Thymus (tissue), 11 donors: ENCODE measurements at regions not wholly inside any gene's neighbourhood (a gene's known extent, or its start where the extent isn't known, plus 50 kb on each side); places are given as distances from the start of the nearest gene placed in this dataset.

ENCODE experiments used
- DNase-seq, 9 donors: peaks; one replicate each; pipeline ENCODE4 v3.0.0-alpha.2; 2013; ENCODE audit warnings: low spot score in 9 of 9, low read depth in 6 of 9, missing footprints in 1 of 9
- H3K27ac ChIP-seq, 2 donors: one replicate each; pipeline ENCODE4 v1.5.1; 2013; ENCODE audit warnings: control low read depth in 1 of 2, low read depth in 1 of 2, low read length in 1 of 2, mild to moderate bottlenecking in 1 of 2, moderate library complexity in 1 of 2
- H3K27me3 ChIP-seq, 2 donors: one replicate each; pipeline ENCODE4 v1.5.1; 2013; ENCODE audit warnings: low read length in 1 of 2; ENCODE audit not compliant: control insufficient read depth in 2 of 2, insufficient read depth in 1 of 2
- H3K36me3 ChIP-seq, 2 donors: one replicate each; pipeline ENCODE4 v1.5.1; 2013; ENCODE audit warnings: low read length in 1 of 2, mild to moderate bottlenecking in 1 of 2, moderate library complexity in 1 of 2; ENCODE audit not compliant: control insufficient read depth in 2 of 2, insufficient read depth in 2 of 2
- H3K4me1 ChIP-seq, 2 donors: one replicate each; pipeline ENCODE4 v1.5.1; 2013; ENCODE audit warnings: low read length in 2 of 2; ENCODE audit not compliant: control insufficient read depth in 2 of 2, insufficient read depth in 2 of 2
- H3K4me3 ChIP-seq, 2 donors: one replicate each; pipeline ENCODE4 v1.5.1; 2013; ENCODE audit warnings: low read length in 2 of 2, control low read depth in 1 of 2, mild to moderate bottlenecking in 1 of 2
- H3K9me3 ChIP-seq, 2 donors: one replicate each; pipeline ENCODE4 v1.5.1; 2013; ENCODE audit warnings: low read length in 1 of 2, mild to moderate bottlenecking in 1 of 2; ENCODE audit not compliant: control insufficient read depth in 2 of 2, insufficient read depth in 1 of 2
- WGBS: extraction: QIAGEN DNeasy Blood & Tissue Kit; methylation state at CpG from one replicate; pipeline ENCODE4 v1.1.7; 2013; 5-methylcytosine and 5-hydroxymethylcytosine counted together
- donor health status: healthy.

GRCh38 chr19:32022044-32022640 lies 323.3 kb upstream of the ZNF507 start:
- DNase-seq = no peak
- H3K27ac ChIP-seq = no peak overlapping the region
- 79% methylated on average over 9 of the region's 9 CpGs for WGBS
- H3K4me3 ChIP-seq = no peak overlapping the region
- no peaks in the 10 kb centered on the region for H3K4me1 ChIP-seq
- H3K9me3 ChIP-seq = peaks cover 0 to 6% of the 10 kb centered on the region in 2 donors
- no peaks in the 10 kb centered on the region for H3K36me3 ChIP-seq
- H3K27me3 ChIP-seq = no peaks in the 10 kb centered on the region

- no peak for DNase-seq
- H3K4me1 ChIP-seq = no peaks in the 10 kb centered on the region
- no peak overlapping the region for H3K27ac ChIP-seq
- 70% methylated on average over 29 of the region's 29 CpGs for WGBS
- no peaks in the 10 kb centered on the region for H3K27me3 ChIP-seq
- H3K4me3 ChIP-seq = no peak overlapping the region
- no peaks in the 10 kb centered on the region for H3K36me3 ChIP-seq
- H3K9me3 ChIP-seq = peaks cover 0 to 6% of the 10 kb centered on the region in 2 donors
Observed at GRCh38 chr19:32022731-32023563, 322.5 kb upstream of the ZNF507 start.

DNA sequence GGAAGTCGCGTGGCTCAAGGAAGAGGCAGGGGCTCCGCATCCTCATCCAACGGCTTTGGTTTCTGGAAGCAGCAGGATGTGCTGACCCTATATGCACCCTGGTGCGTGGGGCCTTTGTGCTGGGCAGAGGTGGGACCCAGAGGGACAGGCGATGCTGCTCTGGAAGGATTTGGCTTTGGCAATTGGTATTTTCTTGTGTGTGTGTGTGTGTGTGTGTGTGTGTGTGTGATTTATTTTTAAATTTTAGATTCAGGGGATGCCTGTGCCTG lies 321.9 kb upstream of the ZNF507 start:
- Histone ChIP-seq H3K27me3 (no peaks in the 10 kb centered on the region), H3K4me3 (no peak overlapping the region), H3K9me3 (peaks cover 0 to 6% of the 10 kb centered on the region in 2 donors), H3K36me3 (no peaks in the 10 kb centered on the region), H3K4me1 (no peaks in the 10 kb centered on the region), H3K27ac (no peak overlapping the region)
- 58% methylated on average over 6 of the region's 6 CpGs for WGBS
- no peak for DNase-seq

DNA sequence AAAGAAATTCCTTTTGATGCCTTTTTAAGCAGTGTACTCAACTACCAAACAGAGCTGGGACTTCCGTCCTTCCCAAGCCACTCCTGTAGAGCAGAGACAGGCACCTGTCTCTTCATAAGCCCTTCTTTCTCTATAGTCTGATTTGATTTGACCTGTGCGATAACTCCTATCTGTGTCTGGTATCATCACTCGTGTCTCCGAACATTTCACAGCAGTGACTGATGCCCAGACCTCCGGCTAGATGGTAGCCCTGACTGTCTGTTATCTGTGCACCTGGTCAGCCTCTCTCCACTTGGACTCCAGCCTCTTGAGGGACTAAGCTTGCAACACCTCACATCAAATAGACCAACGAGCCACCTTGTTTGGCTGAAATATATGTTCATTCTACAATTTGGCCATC lies 316.2 kb upstream of the ZNF507 start:
- Histone ChIP-seq H3K9me3 (peaks cover 0 to 3% of the 10 kb centered on the region in 2 donors), H3K4me3 (no peak overlapping the region), H3K36me3 (no peaks in the 10 kb centered on the region), H3K4me1 (no peaks in the 10 kb centered on the region), H3K27ac (no peak overlapping the region), H3K27me3 (no peaks in the 10 kb centered on the region)
- WGBS = 95% methylated on average over 6 of the region's 6 CpGs
- DNase-seq = no peak

GRCh38 chr19:32032561-32032960 lies 312.8 kb upstream of the ZNF507 start:
- no peak overlapping the region for H3K27ac ChIP-seq
- WGBS = 40% methylated on average over 4 of the region's 4 CpGs

DNA sequence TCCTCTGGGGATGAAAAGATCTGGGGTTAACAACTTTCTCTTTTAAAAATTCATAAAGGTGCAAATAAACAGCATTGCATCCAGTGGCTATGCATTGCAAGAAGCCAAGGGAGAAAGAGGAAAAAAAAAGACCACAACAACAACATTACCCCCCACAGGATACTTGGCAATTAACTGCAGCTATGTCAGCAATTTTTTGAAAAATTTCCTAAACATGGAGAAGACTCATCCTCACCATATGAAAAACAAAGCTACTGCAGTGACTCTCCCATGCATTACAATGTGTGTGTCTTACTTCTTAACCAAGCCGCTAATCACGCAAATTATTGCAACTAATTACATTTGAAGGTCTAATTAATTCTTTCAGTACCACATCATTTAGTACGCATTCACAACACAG lies 309.8 kb upstream of the ZNF507 start:
- Histone ChIP-seq H3K4me1 (no peaks in the 10 kb centered on the region), H3K4me3 (no peak overlapping the region), H3K27ac (no peak overlapping the region), H3K9me3 (no peaks in the 10 kb centered on the region), H3K36me3 (no peaks in the 10 kb centered on the region), H3K27me3 (peaks cover 0 to 4% of the 10 kb centered on the region in 2 donors)
- WGBS = 96% methylated on average over 3 of the region's 3 CpGs
- DNase-seq = no peak

More at GRCh38 chr19:32032561-32032960, 312.8 kb upstream of the ZNF507 start:
- no peak overlapping the region for H3K4me3 ChIP-seq
- H3K9me3 ChIP-seq = no peaks in the 10 kb centered on the region
- DNase-seq = no peak
- H3K36me3 ChIP-seq = no peaks in the 10 kb centered on the region
- H3K27me3 ChIP-seq = no peaks in the 10 kb centered on the region
- no peaks in the 10 kb centered on the region for H3K4me1 ChIP-seq

DNA sequence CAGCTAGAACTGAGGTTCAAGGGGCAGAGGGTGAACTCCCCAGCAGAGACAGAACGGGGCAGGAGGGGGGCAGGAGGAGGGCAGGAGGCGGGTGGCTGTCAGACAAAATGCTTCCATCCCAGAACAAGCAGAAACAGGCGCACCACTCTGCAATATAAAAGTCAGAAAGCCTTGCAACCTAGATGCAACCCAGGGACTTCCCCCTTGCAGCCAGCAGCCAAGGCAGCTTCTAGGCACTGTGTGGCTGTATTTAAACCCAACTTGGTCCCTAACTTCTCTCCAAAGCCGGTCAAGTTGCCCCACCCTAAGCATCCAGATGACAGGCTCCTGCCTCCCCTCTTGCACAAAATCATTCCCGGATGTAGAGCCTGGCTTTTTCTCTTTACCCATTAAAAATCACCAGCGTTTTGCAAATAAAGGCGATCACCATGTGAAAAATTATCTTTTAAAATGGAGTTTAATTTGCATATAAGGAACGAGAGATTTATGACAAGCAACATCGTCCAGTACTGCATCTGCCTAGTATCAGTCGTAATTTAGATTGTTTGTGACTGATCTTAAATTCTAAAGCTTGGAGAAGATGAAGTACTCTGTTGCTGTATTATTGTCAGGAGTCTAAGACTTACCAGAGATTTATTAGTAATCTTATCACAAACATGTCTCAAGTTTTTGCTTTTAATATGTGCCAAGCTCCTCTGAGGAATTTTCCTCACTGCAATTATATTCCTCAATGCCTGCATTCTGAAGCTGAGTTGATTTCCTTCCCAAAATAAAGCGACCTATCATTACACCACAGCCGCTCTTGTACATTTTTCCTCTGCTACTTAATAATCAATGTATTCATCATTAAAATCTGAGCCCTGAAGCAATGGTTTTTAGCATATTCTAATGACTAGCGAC lies 307.1 kb upstream of the ZNF507 start:
- Histone ChIP-seq H3K4me3 (no peak overlapping the region), H3K27me3 (peaks cover 3 to 13% of the 10 kb centered on the region in 2 donors), H3K36me3 (no peaks in the 10 kb centered on the region), H3K4me1 (no peaks in the 10 kb centered on the region), H3K9me3 (no peaks in the 10 kb centered on the region), H3K27ac (no peak overlapping the region)
- no peak for DNase-seq
- 87% methylated on average over 13 of the region's 13 CpGs for WGBS

DNA sequence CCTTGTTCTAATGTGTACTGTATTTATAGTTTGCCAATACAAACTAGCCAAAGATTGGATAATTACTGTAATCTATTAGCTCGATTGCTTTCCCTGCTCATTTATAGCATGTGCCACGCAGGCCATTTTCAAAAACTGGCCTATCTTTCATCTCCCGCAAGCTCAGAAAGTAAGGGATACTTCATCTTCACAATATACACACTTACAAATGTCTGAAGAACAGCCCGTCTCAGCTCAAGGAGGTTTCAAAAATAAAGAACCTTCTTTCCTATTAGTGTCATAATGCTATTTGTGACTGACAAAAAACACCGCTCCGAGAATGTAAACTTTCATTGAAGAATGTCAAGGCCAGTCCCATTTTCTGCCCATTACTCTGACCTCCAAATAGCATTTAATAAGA lies 306.4 kb upstream of the ZNF507 start:
- no peak for DNase-seq
- Histone ChIP-seq H3K9me3 (no peaks in the 10 kb centered on the region), H3K4me3 (no peak overlapping the region), H3K27me3 (peaks cover 3 to 13% of the 10 kb centered on the region in 2 donors), H3K27ac (no peak overlapping the region), H3K4me1 (no peaks in the 10 kb centered on the region), H3K36me3 (no peaks in the 10 kb centered on the region)
- WGBS = 78% methylated on average over 6 of the region's 6 CpGs

DNA sequence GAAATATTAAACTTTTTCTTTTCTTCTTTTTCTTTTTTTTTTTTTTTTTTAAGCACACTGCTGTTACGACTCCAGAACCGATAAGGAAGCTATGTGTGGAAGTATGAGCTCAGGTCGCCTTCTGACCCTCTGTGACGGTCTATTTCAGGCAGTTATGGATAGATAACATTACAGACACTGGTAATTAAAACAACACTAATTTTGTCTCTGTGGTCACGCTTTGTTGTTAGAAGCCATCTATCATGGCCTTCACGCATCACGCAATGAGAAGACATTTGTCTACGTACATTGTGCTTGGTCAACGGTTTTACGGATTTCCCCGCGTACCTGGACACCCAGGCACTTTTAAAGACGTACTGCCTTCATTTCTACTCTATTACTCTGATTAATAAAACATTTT lies 306.0 kb upstream of the ZNF507 start:
- H3K27me3 ChIP-seq = peaks cover 3 to 13% of the 10 kb centered on the region in 2 donors
- H3K4me3 ChIP-seq = no peak overlapping the region
- 95% methylated on average over 13 of the region's 13 CpGs for WGBS
- no peak overlapping the region for H3K27ac ChIP-seq
- H3K9me3 ChIP-seq = no peaks in the 10 kb centered on the region
- DNase-seq = no peak
- H3K4me1 ChIP-seq = no peaks in the 10 kb centered on the region
- no peaks in the 10 kb centered on the region for H3K36me3 ChIP-seq
